HG03025 (cell line): ENCODE measurements at regions not wholly inside any gene's neighbourhood (a gene's known extent, or its start where the extent isn't known, plus 50 kb on each side); places are given as distances from the start of the nearest gene placed in this dataset.
A peak's percentile ranks its signal among the peaks of the same experiment; 100 is the strongest.

Experiments used
- ATAC-seq: cut with Tn5 transposase; IDR thresholded peaks from one replicate; pipeline ENCODE4 v1.9.1; 2021; ENCODE audit warnings: mild to moderate bottlenecking, moderate library complexity; ENCODE audit not compliant: unreplicated experiment, low FRiP score

DNA sequence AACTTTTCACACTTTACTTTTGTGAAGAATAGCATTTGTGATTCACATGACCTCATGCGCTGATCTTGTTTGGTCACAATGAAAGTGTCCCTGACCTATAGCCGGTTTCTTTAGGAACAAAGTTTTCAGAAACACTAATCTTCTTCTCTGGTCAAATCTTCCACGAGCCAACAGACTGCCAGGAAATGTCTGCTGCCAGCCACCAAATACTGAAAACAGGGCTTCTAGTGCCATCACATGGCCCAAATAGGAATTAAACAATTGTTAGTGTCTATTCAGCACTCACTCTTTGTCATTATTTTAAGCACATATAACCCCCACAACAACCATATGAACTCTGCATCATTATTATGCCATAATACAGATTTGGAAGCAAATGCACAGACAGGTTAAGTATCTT is 286.5 kb upstream of the SYT4 start:
- ATAC-seq = no peak

DNA sequence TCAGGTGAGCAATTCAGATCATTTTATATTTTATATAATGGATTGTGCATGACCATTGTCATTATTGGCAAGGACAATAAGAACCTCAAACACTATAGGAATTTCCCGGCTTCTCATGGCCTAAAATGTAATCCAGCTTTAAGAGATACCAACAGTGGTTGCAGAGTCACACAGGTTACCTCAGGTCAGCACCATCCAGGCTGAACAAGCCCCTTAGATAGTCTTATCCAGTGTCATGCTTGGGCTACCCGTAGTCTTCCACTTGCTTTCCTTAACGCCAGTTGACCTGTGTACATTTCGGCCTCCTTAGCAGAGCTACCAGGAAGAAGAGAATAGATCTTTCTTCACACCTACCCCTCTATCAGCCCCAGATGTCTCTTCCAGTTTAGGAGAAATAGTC is 293.3 kb upstream of the SYT4 start:
- no peak for ATAC-seq

DNA sequence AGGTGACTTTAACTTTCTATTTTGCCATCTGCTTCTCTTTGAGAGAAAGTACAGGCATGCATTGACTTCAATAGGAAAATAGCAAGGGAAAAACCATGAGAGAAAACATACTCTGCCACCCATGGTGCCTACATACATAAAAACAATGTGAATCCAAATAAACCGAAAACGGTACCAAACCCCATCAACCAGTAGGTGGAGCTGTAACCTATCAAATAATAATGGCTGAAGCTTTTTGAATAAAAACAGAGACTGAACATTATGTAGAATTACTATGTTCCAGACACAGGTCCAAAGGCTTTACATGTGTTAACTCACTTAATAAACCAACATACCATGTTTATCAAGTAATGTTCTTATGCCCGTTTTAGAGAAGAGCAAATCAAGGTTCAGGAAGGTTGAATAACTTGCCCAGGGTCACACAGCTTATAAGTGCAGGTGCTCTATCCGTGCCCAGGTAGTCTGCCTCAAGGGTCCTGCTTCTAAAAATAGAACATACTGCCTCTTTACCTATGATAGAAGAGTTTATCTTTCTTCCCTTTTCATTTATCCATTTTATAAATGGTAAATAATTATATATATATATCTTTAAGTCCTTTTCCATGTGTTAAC is 293.9 kb upstream of the SYT4 start:
- no peak for ATAC-seq

DNA sequence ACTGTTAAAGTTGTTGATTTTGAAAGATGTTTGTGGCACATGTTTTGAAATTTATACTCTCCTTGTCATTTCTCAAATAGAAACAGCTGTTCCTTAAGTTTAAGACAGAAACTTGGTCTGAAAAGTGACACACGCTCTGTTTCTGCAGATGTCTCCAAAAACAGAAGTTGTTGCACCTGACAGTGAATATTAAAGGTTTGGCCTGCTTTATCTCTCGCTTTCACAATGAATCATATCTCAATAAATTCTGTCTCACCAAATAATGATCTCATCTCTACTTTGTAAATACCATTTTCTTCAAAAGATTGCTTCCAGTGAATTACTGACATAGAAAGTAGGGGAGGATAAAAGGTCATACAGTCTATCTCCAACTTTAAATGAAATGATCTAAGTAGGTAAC is 294.9 kb upstream of the SYT4 start:
- ATAC-seq = peak; percentile 86

DNA sequence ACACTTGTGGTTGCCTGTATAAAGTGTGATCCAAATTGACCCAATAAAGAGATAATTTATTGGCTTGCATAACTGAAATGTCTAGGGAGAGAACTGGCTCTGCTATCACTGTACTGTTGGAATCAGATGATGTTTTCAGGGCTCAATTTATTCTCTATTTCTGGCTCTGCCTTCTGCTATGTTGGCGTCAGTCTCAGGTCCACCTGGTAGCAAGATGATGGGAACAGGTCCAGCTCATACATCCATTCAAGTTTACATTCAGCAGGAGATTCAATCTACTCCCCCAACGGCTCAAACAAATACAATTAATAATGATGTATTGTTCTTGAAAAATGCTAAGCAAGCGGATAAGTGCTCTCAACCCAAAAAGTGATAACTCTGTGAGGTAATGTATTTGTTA is 297.7 kb upstream of the SYT4 start:
- ATAC-seq = no peak

DNA sequence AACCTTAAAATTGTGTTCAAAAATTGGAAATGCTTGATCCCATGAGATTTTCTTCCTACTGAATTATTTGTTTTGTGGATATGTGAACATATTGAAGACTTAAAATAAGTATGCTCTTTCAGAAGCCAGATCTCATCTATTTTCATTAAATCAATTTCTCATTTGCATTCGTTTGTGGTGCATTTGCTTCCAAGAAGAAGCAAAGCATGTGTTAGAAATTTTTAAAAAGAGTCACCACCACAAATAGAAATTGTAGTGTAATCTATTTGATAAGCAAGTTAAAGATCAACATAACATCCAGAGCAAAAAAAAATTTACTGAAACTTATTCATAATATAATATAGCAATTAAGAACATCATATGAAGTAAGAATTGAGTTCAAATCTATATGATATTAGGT is 300.9 kb upstream of the SYT4 start:
- no peak for ATAC-seq

DNA sequence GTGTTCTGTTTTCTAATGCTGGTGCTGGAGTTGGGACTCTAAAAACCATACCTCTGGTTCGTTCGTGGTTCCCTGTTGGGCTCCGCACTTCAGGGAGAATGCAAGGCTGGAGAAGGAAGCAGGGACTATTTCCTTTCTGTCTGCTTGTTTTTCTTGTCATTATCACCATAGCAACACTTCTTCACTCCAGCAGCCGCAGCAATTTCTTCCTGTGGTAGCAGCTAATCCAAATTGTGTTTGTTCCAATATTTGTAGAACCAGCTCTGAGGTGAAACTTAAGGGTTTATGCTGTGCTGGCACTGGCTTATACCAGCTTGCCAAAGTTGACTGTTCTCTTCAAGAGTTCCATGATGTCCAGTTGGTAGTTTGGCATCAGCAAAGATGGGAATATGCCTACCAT is 301.4 kb upstream of the SYT4 start:
- no peak for ATAC-seq

DNA sequence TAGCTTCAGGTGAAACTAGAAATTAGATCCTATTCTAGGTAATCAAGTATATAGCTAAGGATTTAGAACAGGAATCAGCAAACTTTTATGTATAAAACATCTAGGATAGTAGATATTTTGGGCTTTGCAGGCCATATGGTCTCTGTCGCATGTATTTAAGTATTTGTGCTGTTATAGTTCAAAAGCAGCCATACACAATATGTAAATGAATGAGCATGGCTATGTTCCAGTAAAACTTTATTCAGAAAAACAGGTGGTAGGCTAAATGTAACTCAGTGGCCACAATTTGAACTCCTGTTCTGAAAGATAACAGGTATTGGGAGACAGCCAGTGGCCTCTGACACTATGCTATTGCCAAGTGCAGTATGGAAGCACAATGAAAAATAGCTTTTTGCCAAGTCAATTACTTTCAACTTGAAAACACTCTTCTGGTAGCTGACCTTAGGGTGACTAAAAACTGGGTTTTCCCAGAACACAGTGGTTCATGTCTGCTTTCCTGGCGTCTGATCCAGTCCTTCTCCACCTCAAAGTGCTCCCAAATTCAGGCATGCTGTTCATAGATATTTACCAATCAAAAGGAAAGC is 304.7 kb upstream of the SYT4 start:
- no peak for ATAC-seq

DNA sequence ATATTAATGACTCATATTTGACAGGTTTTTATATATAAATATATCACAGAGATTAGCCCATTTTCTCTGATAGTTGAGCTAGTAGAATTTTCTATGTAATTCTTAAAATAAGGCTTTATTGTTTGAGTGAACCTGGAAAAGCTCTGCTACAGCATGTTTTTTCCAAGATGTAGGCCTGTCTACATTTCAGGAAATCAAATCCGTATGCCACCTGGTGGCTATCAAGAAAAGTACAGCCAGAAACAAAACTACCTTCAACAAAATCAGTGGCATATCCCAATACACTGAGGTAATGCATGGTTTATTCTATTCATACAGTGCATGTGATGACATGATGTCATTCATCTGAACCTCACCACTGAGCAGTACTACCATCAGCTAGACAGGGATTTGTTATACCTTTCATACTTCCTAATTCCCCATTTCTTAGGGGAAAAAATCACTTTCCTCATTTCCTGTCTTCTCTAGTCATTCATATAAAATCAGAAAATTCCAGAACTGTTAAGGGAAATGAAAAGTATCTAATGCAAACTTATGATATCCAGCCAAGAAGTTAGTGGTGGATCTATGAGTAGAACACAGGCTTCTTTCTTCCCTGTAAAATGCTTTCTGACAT is 310.4 kb upstream of the SYT4 start:
- no peak for ATAC-seq

DNA sequence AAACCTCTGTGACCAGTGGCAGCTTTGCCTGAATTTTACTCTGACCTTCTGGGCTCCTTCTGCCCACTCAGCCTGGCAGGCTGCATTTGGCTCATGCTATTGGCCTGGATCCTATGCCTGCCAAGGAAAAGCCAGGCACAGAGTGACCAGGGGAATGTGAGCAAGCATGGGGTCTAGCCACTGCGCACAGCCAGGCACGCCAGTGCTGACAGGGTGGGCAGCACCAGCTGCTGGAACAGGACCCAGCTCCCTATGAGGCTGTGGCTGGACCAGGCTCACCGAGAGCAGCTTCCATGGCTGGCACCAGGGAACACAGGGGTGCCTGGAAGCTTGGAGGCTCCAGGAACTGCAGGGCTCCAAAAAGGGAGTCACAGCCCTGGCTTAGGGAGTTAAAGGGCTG is 311.5 kb upstream of the SYT4 start:
- ATAC-seq = no peak

DNA sequence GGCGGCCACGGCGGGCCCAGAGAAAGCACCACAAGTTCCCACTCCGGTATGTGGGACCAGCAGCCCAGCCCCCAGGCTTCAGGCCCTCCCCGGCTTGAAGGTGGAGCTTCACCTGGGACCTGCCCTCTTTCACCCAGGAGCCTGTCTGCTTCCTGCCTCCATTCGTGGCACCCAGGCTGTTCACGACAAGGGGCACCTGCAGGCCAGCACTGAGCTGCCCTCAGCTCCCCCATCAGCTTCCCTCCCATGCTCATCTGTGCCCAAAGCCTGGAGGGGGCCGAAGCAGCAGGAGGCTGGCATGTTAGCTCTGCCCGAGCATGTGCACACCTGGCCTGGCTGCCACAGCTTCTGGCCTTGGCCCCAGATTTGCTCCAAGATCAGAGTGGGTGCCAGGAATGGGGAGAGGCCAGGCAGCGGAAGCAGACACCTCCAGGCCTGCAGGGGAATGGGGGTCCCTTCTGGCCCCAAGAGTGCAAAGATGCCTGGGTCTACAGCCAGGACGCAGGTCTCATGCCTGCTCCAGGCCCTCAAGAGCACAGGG is 312.4 kb upstream of the SYT4 start:
- no peak for ATAC-seq

DNA sequence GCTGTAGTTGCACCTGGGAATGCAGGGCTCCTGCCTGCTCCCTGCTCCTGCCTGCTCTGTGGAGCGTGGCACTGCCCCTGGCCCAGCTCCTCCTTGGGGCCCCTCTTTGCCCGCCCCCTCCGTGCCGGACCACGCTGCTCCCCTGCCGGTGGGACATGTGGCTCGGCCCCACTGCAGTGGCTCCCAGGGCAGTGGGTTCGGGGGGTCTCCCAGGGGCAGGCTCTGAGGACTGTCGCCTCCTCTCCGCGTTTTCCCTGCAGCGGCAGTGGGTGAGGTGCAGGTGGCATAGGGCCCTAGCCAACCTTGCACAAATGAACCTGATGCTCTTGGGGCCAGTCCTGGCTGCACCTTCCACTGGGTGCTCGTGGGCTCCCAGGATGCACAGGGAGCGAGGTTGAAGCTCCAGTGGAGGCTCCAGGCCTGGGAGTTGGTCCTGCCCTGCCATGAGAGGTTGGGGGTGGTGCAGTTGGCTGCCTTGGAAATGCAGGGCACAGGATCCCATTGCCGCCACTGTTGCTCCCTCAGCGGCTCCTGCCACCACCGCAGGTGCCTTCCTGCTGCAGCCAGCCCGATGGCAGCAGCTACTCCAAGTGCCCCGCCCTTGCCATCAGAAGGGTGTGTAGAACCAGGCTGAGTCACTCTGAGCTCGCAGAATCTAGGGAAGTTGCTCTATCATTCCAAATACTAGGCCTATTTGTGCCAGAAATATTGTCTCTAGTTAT is 313.1 kb upstream of the SYT4 start:
- ATAC-seq = no peak

DNA sequence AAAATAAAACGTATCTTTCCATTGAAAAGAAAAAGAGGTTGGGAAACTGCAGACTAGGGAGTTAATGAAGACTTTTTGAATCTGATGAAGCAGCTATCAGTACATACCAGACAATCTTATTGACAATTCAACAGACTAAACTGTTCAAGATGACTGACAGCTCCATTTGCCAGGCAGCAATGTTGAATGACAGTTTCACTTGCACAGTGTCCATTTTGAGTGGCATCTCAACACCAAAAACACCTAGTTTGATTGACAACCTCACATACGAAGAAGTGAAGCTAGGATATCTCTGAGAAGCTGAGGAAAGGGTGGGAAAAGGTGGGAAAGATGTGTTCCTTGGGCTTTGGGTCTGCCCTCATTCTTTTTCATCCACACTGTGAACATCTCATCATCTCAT is 315.0 kb upstream of the SYT4 start:
- no peak for ATAC-seq

DNA sequence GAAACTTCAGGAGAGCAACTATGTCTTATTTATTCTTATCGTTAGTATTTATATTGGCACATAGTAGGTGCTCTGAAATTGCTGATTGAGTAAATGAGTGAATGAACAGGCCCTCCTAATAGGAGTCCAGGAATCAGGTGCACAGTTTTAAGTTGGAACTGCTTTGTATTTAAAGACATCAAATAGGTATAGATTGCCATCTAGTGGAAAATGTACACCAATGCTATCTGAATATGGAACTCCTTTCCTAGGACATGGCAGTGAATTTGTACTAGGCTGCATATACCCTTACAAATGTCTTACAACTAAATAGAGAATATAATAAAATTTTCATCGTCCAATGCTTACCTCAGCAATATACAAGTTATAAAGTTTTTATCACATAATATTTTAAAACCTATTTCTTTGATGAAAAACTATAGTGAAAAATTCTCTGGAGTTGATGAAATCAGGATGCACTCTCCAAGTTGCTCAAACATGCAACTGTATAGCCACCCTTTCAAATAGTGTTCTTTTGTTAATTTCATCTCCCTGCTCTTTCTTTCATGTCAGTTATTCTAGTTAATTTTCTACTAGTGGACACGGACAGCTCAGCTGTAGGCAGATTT is 318.9 kb upstream of the SYT4 start:
- ATAC-seq = peak; percentile 59

DNA sequence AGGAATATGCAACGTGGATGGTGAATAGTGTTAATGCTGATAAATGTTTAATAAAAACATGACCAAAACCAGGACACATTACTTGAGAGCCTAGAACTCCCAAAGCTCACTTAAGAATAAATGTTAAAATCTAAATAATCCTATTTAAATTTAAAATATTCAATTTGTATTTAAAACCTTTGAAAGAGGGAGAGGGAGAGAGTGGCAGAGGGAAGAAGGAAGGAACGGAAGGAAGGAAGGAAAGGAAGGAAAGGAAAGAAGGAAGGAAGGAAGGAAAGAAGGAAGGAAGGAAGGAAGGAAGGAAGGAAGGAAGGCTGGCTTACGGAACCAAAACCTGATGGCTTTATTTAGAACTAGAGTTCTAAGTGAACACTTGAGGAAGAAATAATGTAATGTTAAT is 324.1 kb upstream of the SYT4 start:
- no peak for ATAC-seq

DNA sequence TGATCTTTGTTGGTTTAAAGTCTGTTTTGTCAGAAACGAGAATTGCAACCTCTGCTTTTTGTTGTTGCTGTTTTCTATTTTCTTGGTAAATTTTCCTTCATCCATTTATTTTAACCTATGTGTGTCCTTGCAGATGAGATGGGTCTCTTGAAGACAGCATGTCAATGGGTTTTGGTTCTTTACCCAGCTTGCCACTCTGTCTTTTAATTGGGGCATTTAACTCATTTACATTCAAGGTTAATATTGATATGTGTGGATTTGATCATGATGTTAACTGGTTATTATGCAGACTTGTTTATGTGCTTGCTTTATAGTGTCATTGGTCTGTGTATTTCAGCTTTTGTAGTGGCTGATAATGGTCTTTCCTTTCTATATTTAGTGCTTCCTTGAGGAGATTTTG is 327.9 kb upstream of the SYT4 start:
- no peak for ATAC-seq

DNA sequence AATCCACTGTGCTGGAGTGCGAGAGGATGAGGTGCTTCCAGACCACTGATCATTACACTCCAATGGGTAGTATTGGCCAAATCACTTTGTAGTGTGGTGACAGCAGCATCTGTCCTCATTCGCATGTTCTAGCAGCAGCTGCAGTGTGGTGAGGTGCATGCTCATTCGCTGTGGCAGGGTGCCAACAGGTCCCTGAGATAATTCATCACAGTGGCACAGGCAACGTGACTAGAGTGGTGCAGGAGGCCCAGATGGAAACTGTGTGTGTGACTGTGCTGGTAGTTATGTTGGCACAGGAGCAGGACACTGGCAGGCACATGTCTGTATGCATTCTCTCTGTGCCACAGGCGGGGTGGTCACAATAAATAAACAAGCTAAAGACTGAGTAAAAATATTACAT is 329.5 kb upstream of the SYT4 start:
- no peak for ATAC-seq

DNA sequence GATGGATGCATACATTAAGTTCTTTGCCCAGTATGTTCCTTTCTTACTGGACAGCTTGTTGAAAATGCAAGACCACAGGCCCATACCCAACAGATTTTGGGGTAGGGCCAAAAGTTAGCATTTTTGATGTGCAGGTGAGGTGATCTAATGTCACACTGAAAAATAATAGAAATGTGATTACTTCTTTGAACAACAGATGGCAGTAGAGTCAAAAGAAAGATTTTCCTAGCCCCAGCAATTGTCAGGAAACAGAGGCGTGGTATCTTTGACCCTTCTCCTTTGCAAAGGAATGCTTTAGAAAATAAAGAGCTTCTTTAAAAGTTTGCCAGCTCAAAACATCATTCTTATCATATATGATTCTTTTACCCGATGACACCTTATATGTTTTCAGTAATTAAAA is 343.6 kb upstream of the SYT4 start:
- ATAC-seq = no peak

DNA sequence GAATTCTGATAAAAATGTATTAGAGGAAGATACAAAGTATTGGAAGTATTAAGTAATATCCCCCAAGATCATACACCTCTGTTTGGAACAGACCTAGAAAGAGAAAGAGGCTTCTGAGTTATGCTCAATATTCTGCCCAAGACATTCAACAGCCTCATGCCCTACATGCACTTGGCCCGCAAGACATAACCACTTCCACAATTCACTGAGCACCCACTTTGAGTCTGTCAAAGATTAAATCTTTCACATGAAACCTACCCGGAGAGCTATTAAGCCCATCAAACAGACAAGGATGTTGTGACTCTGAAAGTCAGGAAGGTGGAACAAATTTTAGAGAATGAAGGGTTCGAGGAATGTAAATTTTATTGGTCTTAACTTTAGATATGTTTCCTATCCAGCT is 344.7 kb upstream of the SYT4 start:
- no peak for ATAC-seq

DNA sequence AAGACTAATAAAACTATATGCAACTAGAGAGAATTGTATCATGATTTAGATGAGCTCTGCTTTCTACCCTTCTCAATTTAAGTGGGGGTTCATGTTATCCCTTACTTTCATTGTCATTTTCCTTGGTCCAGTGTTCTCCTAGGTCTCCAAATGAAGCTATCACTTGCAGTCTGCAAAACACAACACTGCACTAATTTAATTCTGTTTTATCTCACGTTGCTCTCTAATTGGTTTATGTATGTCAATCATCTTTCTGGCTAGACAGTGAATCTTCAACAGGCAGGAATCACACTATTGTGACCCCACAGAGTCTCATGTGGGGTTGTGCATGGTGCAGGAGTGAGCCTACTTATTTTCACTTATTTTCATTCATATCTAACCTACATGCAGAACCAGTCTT is 348.3 kb upstream of the SYT4 start:
- no peak for ATAC-seq

DNA sequence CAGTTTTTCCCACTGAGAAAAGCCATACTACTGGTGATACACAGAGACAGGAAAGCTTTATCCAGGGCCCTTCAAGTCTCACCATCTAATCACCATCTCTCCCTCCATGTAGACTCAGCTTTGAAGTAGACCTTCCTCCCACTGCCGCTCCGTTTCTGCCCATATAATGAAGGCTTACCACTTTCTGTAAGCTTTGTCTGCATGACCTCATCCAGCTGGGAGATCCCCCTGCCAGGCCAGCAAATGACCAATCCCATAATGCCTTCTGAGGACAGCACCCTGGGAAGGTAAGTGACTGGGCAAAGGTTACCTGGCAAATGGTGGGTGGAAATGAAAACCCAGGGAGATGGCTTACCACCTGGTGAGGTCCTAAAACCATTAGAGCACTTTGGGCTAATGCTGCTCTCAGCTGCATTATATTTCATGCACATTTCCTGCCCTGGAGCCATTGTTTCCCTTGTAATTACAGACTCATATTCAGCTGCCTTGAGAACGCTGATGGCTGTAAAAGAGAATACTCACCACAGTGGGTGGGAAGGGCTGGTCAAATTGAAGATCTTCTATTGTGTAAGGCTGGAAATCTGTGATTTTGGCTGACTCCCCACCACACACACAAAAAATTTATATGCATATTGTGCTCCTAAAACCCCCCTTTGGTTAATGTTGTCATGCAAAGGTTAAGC is 350.7 kb upstream of the SYT4 start:
- ATAC-seq = no peak
